ENCODE measurements at regions not wholly inside any gene's neighbourhood (a gene's known extent, or its start where the extent isn't known, plus 50 kb on each side); places are given as distances from the start of the nearest gene placed in this dataset.

DNA sequence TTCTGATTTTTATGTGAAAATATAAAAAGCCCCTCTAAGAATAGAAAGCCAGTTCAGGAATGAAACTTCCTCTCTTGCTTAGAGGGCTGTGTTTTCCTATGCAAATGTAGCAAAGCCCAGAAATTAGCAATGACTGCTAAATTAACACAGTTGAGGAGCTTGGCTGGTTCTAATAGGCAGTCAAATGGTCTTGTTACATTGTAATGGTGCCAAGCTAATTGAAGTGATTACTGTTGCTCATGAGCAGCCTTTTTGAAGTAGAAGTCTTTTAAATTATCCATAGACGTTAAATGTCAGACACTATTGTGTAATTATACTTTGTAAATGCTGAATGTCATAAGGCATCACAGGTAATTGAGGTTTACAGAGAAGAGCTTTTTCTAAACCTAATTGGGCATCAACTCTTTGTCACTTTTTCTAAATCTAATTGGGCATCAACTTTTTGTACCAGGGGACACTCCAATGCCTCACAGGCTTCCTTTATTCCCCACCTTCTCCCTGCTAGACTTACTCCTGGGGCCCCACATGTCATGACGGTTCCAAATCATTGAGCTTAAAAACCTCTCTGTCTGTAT, 229.1 kb downstream of the PSAT1 start:
- no peak overlapping the region for H3K4me3 ChIP-seq (ENCODE audit: low read length)
- H3K4me1 ChIP-seq (ENCODE audit: low read length): 0 out of 2 replicates have a peak, but pooled peaks cover 2% of the 10 kb centered on the region
- no peaks in the 10 kb centered on the region for H4K20me1 ChIP-seq (ENCODE audit: insufficient read depth, low read length)
- no peaks in the 10 kb centered on the region for H3K36me3 ChIP-seq (replicated peaks; ENCODE audit: low read depth, low read length)
- H2AFZ ChIP-seq (ENCODE audit: low read depth, low read length): no peak overlapping the region
- H3K79me2 ChIP-seq (ENCODE audit: low read length): no peaks in the 10 kb centered on the region
- H3K27me3 ChIP-seq (ENCODE audit: low read depth, low read length): no peaks in the 10 kb centered on the region
- H3K9ac ChIP-seq (ENCODE audit: low read length): no peak overlapping the region
- H3K9me3 ChIP-seq (ENCODE audit: insufficient read depth, low read length): no peaks in the 10 kb centered on the region
- no peak overlapping the region for H3K27ac ChIP-seq (ENCODE audit: low read length)
- H3K4me2 ChIP-seq (ENCODE audit: low read length): no peak overlapping the region
- TF ChIP-seq EZH2phosphoT487 (IDR thresholded peaks at IDR 0.05; ENCODE audit: low read depth) (no peak), CTCF (IDR thresholded peaks at IDR 0.05; ENCODE audit: low read depth, low read length) (no peak)

- Histone ChIP-seq H3K79me2 (ENCODE audit: low read length) (no peaks in the 10 kb centered on the region), H3K27me3 (ENCODE audit: low read depth, low read length) (no peaks in the 10 kb centered on the region), H3K4me1 (ENCODE audit: low read length) (no peaks in the 10 kb centered on the region), H3K9me3 (ENCODE audit: insufficient read depth, low read length) (no peaks in the 10 kb centered on the region), H2AFZ (ENCODE audit: low read depth, low read length) (no peak overlapping the region), H3K4me2 (ENCODE audit: low read length) (no peak overlapping the region), H4K20me1 (ENCODE audit: insufficient read depth, low read length) (no peaks in the 10 kb centered on the region), H3K4me3 (ENCODE audit: low read length) (no peak overlapping the region), H3K27ac (ENCODE audit: low read length) (no peak overlapping the region), H3K36me3 (replicated peaks; ENCODE audit: low read depth, low read length) (no peaks in the 10 kb centered on the region), H3K9ac (ENCODE audit: low read length) (no peak overlapping the region)
- no peak for TF ChIP-seq EZH2phosphoT487 (IDR thresholded peaks at IDR 0.05; ENCODE audit: low read depth)
- no peak for TF ChIP-seq CTCF (IDR thresholded peaks at IDR 0.05; ENCODE audit: low read depth, low read length)
These were observed 236.6 kb downstream of the PSAT1 start for GRCh38 chr9:78533500-78533899.

DNA sequence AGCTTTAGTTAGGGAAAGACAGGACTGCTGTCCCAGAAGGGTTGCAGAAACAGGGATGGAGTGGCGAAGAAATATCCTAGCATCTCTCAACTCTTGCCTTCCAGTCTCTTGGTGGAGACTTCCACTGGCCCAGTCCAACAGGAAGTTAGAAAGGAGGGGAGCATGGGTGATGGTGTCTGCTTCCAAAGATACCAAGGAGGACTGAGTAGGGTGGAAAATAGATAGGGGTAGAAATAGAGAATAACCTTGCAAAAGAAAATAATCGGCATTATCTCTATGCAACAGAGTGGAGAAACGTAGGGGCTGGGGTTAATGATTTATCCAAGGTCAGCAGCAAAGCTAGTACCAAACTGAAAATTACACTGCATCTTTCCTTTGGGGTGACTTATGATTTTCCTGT, 242.3 kb downstream of the PSAT1 start:
- no peak overlapping the region for H3K27ac ChIP-seq (ENCODE audit: low read length)
- no peaks in the 10 kb centered on the region for H3K27me3 ChIP-seq (ENCODE audit: low read depth, low read length)
- H3K36me3 ChIP-seq (replicated peaks; ENCODE audit: low read depth, low read length): no peaks in the 10 kb centered on the region
- no peaks in the 10 kb centered on the region for H3K4me1 ChIP-seq (ENCODE audit: low read length)
- no peaks in the 10 kb centered on the region for H3K9me3 ChIP-seq (ENCODE audit: insufficient read depth, low read length)
- H3K9ac ChIP-seq (ENCODE audit: low read length): no peak overlapping the region
- no peaks in the 10 kb centered on the region for H4K20me1 ChIP-seq (ENCODE audit: insufficient read depth, low read length)
- no peak overlapping the region for H2AFZ ChIP-seq (ENCODE audit: low read depth, low read length)
- no peak overlapping the region for H3K4me2 ChIP-seq (ENCODE audit: low read length)
- TF ChIP-seq EZH2phosphoT487 (IDR thresholded peaks at IDR 0.05; ENCODE audit: low read depth): no peak
- TF ChIP-seq CTCF (IDR thresholded peaks at IDR 0.05; ENCODE audit: low read depth, low read length): no peak
- no peak overlapping the region for H3K4me3 ChIP-seq (ENCODE audit: low read length)
- no peaks in the 10 kb centered on the region for H3K79me2 ChIP-seq (ENCODE audit: low read length)

DNA sequence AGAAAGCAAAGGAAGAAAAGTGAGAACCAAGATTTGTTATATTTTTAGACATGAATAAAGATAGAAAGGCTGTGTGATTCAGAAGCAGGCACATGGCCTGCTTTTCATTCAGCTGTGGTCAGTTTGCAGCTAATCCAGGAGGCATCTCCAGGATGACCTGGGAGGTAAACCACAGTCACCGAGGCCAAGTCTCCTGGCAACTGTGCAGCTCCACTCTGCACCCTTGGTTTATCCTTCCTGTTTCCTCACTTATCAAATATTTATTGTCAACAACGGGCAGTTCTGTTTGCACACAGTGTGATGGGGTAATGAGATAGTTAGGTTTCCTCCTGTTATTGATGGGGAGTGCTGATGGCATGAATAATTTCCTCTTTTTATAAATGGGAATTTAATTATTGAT, 243.0 kb downstream of the PSAT1 start:
- no peaks in the 10 kb centered on the region for H3K36me3 ChIP-seq (replicated peaks; ENCODE audit: low read depth, low read length)
- no peak overlapping the region for H2AFZ ChIP-seq (ENCODE audit: low read depth, low read length)
- no peaks in the 10 kb centered on the region for H3K4me1 ChIP-seq (ENCODE audit: low read length)
- H4K20me1 ChIP-seq (ENCODE audit: insufficient read depth, low read length): no peaks in the 10 kb centered on the region
- no peaks in the 10 kb centered on the region for H3K27me3 ChIP-seq (ENCODE audit: low read depth, low read length)
- H3K27ac ChIP-seq (ENCODE audit: low read length): no peak overlapping the region
- H3K4me2 ChIP-seq (ENCODE audit: low read length): no peak overlapping the region
- no peaks in the 10 kb centered on the region for H3K9me3 ChIP-seq (ENCODE audit: insufficient read depth, low read length)
- H3K4me3 ChIP-seq (ENCODE audit: low read length): no peak overlapping the region
- no peaks in the 10 kb centered on the region for H3K79me2 ChIP-seq (ENCODE audit: low read length)
- no peak for TF ChIP-seq CTCF (IDR thresholded peaks at IDR 0.05; ENCODE audit: low read depth, low read length)
- TF ChIP-seq EZH2phosphoT487 (IDR thresholded peaks at IDR 0.05; ENCODE audit: low read depth): no peak
- no peak overlapping the region for H3K9ac ChIP-seq (ENCODE audit: low read length)
